GM21737 (cell line): ENCODE measurements at regions not wholly inside any gene's neighbourhood (a gene's known extent, or its start where the extent isn't known, plus 50 kb on each side); places are given as distances from the start of the nearest gene placed in this dataset.

Experiments
- ATAC-seq: cut with Tn5 transposase; IDR thresholded peaks from one replicate; pipeline ENCODE4 v1.9.1; 2021; ENCODE audit warnings: mild to moderate bottlenecking, moderate library complexity; ENCODE audit not compliant: unreplicated experiment

DNA sequence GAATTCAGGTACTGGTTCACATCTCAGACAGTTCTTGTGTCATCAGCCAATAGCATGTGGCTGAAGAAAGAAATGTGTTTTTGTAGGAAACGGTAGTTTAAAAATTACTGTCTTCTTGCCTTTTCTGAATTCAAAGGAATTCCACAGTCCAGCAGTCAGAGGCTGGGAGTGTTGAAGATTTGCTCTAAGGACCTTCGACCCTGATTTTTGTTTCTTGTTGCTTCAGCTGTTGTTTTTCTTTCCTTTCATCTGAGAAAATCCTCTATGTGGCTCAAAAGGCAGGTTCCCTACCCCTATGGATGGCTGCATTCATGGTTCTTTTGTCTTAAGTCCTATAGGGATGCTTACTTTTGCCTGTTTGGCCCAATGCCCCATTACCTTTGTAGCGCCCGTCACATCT, 304.9 kb downstream of the TMEM167A start:
- ATAC-seq, result no peak

DNA sequence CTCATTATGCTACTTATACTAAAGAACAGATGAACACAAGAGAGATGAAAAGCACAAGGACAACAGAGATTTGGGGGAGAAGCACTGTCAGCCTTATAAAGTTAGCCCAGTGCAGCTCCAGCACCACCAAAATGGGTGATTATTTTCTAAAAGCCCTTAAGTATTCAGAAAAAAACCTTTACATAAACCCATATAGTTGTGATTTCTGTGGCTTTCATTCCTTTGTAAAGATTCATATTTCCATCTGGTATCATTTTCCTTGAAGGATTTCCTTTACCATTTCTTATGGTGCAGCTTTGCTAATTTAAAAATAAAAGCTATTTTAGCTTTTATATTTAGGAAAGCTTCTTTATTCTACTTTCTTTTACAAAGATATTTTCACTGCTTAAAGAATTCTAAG, 311.0 kb downstream of the TMEM167A start:
- no peak for ATAC-seq

DNA sequence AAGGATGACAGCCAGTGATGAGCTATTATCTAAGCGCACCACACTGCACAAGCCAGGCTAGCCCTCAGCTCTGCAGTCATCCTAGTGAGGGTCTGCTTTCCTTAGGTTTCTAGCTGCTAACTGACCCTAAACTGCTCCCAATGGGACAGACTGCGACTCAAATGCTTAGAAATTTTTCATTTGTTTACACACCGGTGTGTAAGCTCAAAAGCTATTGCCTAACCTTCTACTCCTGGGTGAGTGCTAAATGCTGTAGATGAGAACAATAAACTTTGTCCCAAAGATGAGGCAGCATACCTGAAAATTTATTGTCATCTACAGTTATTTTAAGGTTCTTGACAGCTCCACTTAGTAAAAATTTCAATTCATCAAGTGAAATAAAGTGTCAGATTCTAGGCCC, 311.4 kb downstream of the TMEM167A start:
- no peak for ATAC-seq

DNA sequence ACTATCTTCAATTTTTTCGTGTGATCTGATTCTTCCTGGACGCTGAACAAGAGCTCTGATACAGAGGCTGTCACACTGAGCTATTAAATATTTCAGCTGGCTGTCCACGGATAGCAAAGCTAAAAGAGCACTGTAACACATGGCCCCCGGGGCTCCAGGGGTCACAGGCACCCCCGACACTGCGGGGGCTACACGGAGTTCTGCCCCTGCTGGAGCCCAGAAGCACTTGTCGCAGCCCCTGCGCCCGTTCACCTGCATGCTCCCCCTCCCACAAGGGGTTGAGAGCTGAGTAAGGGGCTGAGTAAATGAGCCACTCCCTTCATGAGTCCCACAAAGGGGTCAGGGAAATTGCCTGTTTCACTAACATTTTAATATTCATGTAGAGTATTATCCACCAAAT, 316.3 kb downstream of the TMEM167A start:
- ATAC-seq, result no peak

DNA sequence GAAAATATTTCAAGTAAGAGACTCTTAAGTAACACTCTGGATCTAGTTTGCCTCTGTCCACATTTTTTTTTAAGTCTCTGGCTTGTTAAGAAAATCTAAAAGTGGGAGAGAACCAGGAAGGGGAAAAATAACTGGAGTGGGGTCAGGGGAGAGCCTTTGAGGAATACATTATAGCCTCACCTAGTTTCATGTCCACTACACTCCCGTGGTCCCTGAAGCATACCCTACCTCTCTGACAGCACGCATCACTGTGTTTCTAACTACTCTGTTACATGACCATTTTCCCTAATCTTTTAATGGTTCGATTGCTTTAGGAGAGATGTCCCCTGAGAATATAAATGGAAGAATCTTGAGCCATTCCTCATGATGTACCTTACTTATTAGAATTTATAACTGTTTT, 318.3 kb downstream of the TMEM167A start:
- ATAC-seq, result no peak

DNA sequence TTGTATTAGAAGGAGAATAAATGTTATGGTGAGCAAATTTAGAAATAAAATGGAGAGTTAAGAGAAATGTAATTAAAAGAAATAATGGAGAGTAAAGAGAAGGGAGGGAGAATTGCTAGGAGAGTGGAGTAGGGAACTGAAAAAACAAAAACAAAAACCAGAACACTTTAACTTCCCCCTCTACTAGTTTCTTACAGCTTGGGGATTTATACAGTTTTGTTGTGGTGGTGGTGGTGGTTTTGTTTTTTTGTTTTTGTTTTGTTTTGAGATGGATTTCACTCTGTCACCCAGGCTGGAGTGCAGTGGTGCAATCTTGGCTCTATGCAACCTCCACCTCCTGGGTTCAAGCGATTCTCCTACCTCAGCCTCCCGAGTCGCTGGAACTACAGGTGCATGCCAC, 322.4 kb downstream of the TMEM167A start:
- ATAC-seq, result peak; percentile 81

DNA sequence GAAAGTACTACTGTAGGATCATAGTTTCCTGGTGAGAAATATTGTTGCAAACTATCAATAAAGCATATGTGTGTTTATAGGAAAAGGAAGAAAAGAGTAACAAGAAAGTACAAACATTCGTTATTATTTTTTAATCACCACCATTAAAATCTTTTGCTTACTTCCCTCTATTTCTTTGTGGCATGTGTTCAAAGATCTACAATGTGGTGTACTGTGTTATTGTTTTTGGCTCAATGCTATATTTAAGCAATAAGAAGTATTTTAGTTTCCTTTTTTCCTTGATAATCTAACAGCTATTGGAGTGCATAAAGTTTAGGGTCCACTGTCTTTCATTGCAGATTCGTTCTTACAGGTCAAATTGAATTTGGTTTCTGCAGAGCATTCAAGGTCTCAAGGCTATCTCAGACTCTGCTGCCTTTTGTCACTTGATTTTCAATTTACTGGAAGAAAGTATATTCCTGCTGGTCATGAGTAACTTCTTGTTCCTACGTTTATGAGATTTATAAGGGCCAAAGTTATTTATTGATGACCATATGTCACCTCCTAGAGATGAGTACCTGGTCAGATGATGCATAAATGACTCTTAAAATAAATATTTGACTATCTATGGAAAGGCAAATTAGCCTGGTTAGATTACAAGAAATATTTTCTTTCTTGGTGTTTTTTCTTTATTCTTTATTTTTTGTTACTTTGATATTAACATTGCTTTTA, 323.0 kb downstream of the TMEM167A start:
- peak; percentile 14 for ATAC-seq

DNA sequence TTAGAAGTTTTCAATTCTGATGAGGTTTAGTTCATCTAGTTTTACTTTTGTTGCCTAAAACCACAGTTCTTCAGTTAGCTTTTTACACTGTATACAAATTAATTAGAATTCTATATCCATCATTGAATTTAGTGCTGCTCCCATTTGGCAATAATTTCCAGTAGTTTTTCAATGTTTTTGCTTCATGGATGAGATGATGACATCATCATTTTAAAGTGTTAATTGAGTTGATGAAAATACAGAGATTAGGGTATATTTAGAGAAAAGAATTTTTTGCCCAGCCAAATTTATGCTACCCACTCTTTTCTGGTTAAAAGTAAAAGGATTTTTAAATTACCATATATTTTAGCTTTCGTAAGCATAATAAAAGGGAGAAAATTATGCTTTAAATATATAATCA, 323.8 kb downstream of the TMEM167A start:
- no peak for ATAC-seq

DNA sequence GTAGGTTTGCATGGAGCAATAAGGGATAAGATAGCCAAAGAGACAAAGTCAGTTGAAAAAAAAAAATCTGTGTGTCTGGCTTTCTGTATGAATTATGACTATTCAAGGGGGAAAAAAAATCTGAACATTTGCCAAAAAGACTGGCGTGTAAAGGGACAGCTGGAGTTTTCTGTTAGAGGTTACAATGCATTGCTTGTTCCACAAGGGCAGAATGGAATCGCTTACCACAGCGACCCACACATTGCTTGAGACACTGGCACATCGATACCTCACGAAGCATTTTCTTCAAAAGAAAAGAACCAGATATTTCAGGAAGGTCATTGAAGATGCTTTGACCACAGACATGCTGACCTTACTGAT, 327.8 kb downstream of the TMEM167A start:
- ATAC-seq, result no peak

DNA sequence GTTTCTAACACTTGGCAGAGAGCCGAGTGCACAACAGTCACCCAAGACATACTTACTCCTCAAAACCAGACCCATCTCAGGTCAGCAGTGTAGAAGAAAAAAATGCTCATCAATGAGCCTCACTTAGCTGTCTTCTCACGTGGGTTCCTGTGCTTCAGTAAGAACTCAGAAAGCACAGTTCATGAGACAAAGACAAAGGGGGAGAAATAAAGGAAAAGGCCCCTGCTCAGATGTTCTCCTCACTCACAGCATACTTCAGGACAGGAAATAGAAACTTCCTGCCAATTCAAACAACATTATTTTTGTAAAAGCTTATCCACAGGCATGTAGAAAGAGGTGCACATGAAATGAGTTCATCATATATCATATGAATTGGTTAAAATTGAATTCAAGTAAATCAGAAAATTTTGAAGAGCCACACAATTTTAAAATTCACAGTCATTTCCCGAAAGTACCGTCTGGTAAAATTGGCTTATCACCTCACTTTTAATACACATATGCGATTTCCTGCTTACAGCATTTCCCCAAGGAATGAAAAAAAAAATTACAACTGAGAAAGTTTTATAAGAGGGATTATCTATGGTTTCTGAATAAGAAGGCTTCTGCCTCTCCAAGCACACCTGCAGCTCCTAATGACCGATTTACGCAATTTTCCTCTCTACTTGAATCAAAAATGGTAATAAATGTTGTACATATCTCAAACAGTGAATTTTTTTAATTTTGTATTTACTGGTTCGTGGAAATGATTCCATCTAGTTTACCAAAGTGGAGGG, 328.3 kb downstream of the TMEM167A start:
- ATAC-seq, result no peak

DNA sequence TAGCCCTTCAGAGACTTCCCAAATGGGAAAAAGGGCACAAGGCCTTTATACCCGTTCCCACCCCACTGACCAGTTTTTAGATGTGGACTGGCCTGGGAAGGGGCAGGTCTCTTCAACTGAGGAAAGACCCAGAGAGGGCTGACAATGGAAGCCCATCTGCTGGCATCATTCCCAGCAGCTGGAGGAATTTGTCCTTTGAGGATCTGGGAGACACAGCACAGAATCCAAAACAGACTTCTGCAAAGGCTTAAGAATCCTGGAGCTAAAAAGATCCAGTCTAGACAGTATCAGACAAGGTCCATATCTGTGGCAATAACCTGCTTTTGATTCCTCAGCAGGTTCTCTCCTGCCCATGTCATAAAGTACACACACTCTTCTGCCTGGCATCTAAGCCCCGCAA, 329.2 kb downstream of the TMEM167A start:
- ATAC-seq, result no peak

DNA sequence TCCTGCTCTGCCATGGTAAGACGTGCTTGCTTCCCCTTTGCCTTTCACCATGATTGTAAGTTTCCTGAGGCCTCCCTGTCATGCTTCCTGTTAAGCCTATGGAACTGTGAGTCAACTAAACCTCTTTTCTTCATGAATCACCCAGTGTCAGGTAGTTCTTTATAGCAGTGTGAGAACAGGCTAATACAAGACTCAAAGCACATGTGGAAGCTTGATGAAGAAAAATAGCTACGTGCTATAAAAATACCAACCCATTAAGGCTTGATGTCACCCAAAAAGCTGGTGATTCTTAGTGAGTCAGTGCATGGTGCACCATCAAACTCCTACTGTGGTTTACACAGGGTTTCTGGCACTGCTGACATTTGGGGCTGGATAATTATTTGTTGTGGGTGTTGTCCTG, 332.2 kb downstream of the TMEM167A start:
- no peak for ATAC-seq

DNA sequence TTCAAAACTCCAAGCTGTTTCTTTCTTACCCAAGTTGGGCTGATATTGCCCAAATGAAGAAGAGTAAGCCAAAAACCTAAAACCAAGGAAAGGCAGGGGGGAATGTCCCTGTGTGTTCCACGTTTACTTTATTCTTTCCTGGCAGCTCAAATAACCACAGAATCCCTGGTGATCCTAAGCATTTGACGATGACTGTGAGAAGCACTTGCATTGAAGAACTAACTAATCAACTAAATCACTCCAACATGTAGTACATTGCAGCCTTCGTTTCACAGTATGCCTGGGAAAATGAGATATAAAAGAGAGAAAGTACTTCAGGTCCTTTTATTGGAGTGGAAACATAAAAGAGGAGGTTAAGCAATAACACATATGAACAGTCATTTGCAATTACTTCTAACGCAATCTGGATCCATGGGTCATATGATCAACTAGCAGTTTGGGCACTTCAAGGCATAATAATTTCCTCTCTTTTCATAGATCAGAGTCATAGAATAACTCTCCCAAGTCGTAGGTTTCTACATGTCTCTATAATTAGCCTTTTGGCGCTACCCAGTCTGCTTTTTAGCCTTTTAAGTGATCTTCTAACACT, 338.4 kb downstream of the TMEM167A start:
- ATAC-seq, result no peak

DNA sequence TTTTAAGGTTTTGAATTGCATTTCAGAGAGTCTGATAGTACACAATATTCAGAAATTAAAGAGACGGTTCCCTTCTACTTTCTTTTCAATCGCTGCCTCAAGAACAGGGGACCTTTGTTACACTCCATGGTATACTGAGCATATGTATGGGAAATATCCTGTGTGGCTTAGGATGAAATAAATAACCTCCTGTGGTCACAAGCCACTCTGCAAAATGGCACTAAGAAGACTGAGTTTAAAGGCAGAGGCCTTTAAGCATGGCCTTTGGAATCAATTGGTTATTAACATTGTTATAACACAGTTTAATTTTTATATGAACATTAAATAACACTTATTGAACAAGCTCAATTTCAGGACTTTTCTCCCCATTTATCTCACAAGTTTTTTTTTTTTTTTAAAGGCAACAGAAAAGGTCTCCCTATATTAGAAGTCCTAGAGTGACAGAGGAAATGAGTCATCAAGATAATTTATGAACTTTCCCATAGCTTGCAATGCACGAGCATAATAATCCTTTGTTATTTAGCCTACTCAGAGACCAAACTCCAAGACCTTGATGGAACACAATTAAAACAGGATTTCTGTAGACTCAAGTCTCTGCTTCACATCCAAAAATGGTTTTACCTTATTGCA, 341.9 kb downstream of the TMEM167A start:
- ATAC-seq, result no peak

DNA sequence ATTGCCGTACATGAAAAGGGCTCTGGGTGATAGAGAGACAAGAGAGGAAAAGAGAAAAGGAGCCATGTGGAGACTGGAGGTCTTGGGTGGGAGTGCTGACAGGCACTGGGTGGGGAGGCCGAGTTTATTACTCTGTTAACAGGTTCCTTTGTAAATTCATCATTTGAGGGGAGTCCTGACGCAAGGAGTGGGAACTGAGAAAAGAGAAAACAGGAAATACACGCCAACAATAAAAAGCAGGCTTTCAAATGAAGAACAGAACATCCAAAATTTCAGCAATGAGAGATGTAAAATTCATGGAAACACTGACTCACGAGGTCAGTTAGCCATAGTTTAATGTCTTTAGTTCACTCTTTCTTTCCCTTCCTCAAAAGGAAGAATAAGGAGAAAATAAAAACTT, 342.8 kb downstream of the TMEM167A start:
- no peak for ATAC-seq

DNA sequence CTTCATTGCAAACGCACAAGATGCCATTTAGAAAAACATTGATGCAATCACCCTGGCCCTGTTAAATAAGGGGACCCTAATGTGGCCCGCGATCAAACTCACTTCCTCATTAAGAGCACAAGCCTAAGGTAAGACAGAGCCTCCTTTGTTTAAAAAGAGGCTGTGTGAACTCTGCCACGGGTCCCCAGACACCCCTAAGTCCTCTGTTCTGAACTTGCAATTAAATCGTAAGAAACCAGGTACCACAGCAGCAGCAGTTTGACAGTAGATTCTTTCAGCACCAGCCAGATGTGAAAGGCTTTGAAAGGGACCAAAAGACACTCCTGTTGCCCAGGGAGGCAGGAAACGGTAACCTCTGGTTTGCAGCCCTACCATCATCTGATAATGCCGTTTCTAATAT, 346.3 kb downstream of the TMEM167A start:
- no peak for ATAC-seq

DNA sequence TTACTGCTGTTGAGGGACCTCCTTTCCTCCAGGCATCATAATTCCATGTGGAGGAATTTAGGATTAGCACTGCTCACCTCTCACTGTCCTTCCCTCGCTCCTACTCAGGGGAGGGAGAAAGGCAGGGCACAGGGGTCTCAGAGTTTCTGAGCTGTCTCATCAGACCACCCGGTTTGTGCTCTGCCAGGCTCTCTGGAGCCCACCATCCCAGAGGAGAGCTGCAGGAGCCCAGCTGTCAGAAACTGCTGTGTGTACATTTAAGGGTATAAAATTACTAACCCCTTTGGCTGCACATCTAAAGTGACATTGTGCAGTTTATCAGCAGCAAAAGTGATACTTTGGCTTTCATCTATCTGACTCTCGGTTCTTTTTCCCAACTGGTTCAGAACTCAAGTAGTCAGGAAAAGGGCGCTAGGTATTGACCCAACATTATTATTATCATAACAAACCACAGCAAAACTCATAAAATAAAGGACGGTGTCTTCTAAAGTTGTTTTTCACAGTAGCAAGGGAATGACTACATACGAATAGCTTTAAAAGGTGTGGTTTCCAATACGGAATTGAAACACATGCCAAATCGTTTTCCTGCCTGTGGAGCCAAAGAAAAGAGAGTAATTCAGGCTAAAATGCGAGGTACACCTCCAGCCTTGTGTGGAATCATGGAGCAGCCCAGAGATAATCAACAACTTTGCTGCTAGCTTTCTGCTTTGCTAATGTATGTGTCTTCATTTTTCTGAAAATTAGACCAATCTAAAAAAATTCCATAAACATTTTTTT, 348.1 kb downstream of the TMEM167A start:
- no peak for ATAC-seq

DNA sequence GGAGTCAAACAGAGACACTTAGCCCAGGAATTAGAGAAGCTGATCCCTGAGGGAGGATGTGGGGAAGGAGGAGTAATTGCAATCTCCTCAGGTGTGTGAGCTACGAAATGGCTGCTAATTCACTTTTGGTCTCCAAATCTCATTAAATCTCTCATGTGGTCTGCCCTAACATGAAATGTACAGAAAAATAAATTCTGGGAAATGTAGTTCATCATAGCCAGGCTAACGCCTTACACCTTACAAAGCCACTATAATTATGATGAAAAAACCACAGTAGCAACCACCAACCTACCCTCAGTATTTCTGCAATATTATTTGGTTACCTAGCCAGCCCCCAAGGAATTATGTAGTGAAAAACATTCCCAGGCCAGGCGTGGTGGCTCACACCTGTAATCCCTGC, 354.0 kb downstream of the TMEM167A start:
- ATAC-seq, result no peak

DNA sequence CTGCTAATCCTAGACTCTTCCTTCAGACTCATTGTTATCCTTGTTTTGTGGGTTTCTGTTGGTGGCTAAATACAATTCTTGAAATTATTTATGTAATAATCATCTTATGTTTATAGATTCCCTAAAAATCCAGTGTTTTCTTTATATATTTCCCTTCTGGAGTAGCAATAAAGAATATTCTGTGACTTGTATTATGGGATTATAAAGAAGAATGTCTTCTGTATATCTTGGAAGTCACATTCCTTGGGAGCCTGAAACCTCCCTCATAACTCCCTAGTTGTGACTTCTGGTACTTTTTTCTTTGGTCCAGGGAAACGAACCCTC, 356.1 kb downstream of the TMEM167A start:
- no peak for ATAC-seq

DNA sequence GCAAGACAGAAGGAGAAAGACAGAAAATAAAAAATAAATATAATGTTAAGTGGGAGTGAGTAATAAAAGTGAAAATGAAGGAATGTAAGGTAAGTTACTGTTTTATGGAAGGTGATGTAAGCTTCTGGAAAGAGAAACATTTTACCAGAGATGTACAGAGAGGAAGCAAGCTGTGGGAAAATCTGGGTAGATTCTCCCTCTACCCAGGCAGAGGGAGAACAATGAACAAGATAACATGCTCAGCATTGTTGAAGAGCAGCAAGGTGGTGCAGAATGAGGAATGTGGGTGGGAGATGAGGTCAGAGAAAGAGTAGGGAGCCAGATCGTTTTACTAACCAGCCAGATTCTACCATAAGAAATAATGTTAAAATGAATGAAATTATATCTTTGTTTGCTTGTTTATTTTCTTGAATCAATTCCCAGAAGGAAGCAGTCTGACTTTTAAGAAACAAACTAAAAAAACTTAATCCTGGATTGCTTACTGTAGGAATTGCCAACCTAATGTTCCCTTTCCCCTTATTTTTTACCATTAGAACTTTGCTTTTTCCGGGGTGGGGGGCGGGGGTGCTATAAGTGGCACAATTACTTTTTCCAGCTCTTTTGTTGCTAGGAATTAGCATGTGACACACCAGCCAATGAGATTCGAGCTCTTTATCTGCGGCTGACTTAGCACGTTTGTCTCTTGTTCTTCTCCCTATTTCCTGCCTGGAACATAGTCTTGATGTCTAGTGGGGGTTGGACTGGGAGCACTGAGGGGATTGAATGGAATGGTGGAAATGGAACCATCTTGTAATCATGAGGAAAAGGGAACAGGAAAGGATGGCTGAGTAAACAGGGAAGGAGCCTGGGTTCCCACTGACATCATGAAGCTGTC, 356.7 kb downstream of the TMEM167A start:
- ATAC-seq, result no peak
